Tibial artery (tissue), 4 donors: ENCODE measurements at regions not wholly inside any gene's neighbourhood (a gene's known extent, or its start where the extent isn't known, plus 50 kb on each side); places are given as distances from the start of the nearest gene placed in this dataset.

Source experiments
- DNase-seq, 2 donors: peaks; one replicate each; pipeline ENCODE4 v3.0.0-alpha.2; 2019
- H3K27ac ChIP-seq, 2 donors: fragments of 200-600 bp; sonication (generic) in 1 of 2; 1 replicate in 1 of 2; 2 replicates in 1 of 2; pipeline ENCODE4 v1.5.1; 2018 to 2019; ENCODE audit warnings: mild to moderate bottlenecking in 1 of 2
- H3K27me3 ChIP-seq, 2 donors: fragments of 200-600 bp; sonication (generic) in 1 of 2; one replicate each; pipeline versions ENCODE4 v1.5.1 to v1.6.0; 2016 to 2019
- H3K36me3 ChIP-seq, 3 donors: fragments of 200-600 bp; sonication (generic) in 2 of 3; one replicate each; pipeline ENCODE4 v1.5.1; 2016 to 2019; ENCODE audit warnings: mild to moderate bottlenecking in 2 of 3
- H3K4me1 ChIP-seq, 4 donors: fragments of 200-600 bp; sonication (generic) in 2 of 4; 1 replicate in 3 of 4; 2 replicates in 1 of 4; pipeline ENCODE4 v1.5.1; 2016 to 2019
- H3K4me3 ChIP-seq, 2 donors: fragments of 200-600 bp; sonication (generic) in 1 of 2; 1 replicate in 1 of 2; 2 replicates in 1 of 2; pipeline ENCODE4 v1.5.1; 2018 to 2019; ENCODE audit warnings: mild to moderate bottlenecking in 2 of 2
- H3K9me3 ChIP-seq, 3 donors: fragments of 200-600 bp; sonication (generic) in 1 of 3; one replicate each; pipeline ENCODE4 v1.5.1; 2016 to 2019
- intact Hi-C: fragments of 100-400 bp; cut with DNase I; formaldehyde crosslinking; loops from one replicate; pipeline ENCODE4 v1.15.0; 2023; ENCODE audit warnings: low total_unique reads
- TF ChIP-seq, protein P1 (sequence below), 2 experiments: fragments of 200-600 bp in 1 of 2; fragments of 450-650 bp in 1 of 2; IDR thresholded peaks; one replicate each; pipeline ENCODE4 v1.5.1; 2017 to 2019; ENCODE audit warnings: antibody characterized with exemption in 2 of 2, mild to moderate bottlenecking in 1 of 2, moderate library complexity in 1 of 2

DNA sequence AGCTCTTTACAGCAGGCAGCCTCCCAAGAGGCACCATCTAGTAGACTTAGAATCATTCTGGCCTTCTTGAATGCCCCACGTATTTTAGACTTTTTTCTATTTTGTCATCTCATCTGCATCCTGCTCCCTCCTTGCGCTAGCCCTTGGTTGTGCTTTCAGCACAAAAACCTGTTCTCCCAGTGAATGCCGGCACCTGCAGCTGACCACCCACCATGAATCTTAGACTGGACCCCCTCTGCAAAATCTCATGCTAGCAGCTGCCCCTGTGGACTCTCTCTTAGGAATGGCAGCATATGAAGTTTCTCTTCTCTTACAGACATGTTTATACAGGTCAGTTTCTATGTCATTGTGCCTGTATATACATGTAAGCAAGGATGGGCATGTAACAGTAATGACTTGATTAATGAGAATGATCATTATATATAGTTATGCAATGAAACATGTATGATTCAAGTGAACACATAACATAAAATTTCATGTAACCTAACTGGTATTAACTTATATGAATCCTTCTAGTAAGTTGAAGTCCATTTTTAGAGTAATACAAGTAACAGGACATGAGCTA, 159.8 kb downstream of the SUCLG1 start:
- no peaks in the 10 kb centered on the region for H3K9me3 ChIP-seq
- intact Hi-C loops, result no loop called here

DNA sequence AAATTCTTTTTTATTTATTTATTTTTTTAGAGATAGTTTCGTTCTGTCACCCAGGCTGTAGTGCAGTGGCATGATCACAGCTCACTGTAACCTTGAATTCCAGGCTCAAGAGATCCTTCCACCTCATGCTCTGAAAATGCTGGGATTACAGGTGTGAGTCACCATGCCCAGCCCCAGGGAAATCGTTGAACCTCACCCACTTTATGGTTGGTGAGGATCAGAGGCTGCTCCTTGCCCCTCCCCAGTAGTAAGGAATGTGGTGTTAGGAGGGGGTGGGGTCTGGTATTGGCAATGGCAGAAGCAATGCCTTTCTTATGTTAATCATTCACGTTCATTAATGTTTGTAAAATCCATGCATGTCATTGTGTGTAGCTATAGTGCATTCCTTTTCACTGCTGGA, 161.9 kb downstream of the SUCLG1 start:
- TF ChIP-seq, protein P1, sequence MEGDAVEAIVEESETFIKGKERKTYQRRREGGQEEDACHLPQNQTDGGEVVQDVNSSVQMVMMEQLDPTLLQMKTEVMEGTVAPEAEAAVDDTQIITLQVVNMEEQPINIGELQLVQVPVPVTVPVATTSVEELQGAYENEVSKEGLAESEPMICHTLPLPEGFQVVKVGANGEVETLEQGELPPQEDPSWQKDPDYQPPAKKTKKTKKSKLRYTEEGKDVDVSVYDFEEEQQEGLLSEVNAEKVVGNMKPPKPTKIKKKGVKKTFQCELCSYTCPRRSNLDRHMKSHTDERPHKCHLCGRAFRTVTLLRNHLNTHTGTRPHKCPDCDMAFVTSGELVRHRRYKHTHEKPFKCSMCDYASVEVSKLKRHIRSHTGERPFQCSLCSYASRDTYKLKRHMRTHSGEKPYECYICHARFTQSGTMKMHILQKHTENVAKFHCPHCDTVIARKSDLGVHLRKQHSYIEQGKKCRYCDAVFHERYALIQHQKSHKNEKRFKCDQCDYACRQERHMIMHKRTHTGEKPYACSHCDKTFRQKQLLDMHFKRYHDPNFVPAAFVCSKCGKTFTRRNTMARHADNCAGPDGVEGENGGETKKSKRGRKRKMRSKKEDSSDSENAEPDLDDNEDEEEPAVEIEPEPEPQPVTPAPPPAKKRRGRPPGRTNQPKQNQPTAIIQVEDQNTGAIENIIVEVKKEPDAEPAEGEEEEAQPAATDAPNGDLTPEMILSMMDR (IDR thresholded peaks at IDR 0.05), result no peak
- intact Hi-C loops, result no loop called here

More for the DNA sequence above, 159.8 kb downstream of the SUCLG1 start:
- DNase-seq, result no peak
- no peaks in the 10 kb centered on the region for H3K36me3 ChIP-seq
- no peak overlapping the region for H3K4me3 ChIP-seq
- TF ChIP-seq, protein P1 (IDR thresholded peaks at IDR 0.05), result no peak
- H3K4me1 ChIP-seq, result no peaks in the 10 kb centered on the region
- H3K27me3 ChIP-seq, result no peaks in the 10 kb centered on the region
- no peak overlapping the region for H3K27ac ChIP-seq

DNA sequence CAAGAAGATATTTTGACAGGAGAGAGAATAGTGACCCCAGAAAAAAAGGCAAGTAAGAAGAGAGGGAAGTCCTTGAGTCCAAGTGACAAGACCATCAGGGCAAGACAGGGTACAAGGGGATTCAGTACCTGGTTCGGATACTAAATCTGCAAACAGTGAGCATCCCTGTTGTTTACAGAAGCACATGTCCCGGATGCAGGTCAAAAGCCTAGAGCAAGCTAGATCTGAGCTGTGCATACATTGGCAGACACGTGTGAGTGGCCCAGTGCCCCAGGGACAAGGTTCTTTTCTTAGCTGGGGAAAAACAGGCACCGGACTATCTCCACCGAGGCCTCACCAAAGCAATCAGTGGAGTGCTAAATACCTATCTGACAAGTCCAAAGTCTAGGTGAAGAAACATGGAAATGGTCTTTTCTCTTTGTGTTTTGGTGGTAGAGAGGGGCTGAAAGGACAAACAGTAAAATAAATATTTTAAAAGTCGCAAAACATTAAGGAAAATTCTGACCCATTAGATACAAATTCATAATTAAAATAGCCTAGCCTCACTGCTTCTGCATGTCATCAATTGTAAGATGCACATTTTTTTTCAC, 165.2 kb downstream of the SUCLG1 start:
- intact Hi-C loops, result no loop called here
- TF ChIP-seq, protein P1 (IDR thresholded peaks at IDR 0.05), result no peak

More for the DNA sequence above, 161.9 kb downstream of the SUCLG1 start:
- DNase-seq, result no peak
- Histone ChIP-seq H3K9me3 (no peaks in the 10 kb centered on the region), H3K27me3 (no peaks in the 10 kb centered on the region), H3K36me3 (no peaks in the 10 kb centered on the region), H3K27ac (no peak overlapping the region), H3K4me1 (no peaks in the 10 kb centered on the region), H3K4me3 (no peak overlapping the region)

DNA sequence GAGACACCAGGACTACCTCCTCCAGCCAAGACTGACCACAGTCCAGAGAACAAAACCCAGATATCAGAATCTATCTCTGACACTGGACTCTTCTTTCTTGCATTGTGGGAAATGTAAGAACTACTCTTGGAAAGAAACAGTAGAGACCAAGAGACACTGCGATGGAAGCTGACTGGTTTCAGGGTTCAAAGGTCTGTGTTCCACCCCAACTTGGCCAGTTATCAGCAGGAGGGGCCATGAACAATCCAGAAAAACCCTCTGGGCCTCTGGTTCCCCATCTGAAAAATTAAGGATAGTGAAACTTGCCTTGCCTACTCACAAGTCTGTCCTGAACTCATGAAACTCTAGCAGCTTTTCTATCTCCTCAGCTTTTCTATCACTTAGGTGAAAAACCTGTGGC, 166.5 kb downstream of the SUCLG1 start:
- Histone ChIP-seq H3K4me1 (no peaks in the 10 kb centered on the region), H3K36me3 (no peaks in the 10 kb centered on the region), H3K27me3 (no peaks in the 10 kb centered on the region), H3K27ac (no peak overlapping the region), H3K9me3 (no peaks in the 10 kb centered on the region), H3K4me3 (no peak overlapping the region)
- intact Hi-C loops, result no loop called here
- TF ChIP-seq, protein P1 (IDR thresholded peaks at IDR 0.05), result no peak
- DNase-seq, result no peak

More for the DNA sequence above, 165.2 kb downstream of the SUCLG1 start:
- Histone ChIP-seq H3K4me1 (no peaks in the 10 kb centered on the region), H3K9me3 (no peaks in the 10 kb centered on the region), H3K27me3 (no peaks in the 10 kb centered on the region), H3K4me3 (no peak overlapping the region), H3K36me3 (no peaks in the 10 kb centered on the region), H3K27ac (no peak overlapping the region)
- DNase-seq, result no peak

DNA sequence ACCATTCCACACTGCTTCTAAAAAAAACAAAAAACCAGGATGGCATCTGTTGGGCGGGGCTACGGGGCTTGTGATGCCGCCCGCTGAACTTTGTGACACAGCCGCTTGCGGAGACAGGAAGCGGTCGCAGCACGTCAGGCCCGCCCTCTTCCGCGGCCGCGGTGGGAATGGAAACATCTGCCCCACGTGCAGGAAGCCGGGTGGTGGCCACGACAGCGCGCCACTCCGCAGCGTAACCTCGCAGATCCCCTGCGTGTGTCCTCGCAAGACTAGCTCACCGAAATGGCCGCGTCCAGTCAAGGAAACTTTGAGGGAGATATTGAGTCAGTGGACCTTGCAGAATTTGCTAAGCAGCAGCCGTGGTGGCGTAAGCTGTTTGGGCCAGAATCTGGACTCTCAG, 168.5 kb downstream of the SUCLG1 start:
- TF ChIP-seq, protein P1 (IDR thresholded peaks at IDR 0.05), result no peak
- no peaks in the 10 kb centered on the region for H3K4me1 ChIP-seq
- no peak overlapping the region for H3K4me3 ChIP-seq
- H3K9me3 ChIP-seq, result peaks cover 0 to 1% (median 0%) of the 10 kb centered on the region in 3 donors
- DNase-seq, result no peak
- no peaks in the 10 kb centered on the region for H3K36me3 ChIP-seq
- H3K27me3 ChIP-seq, result peaks cover 0 to 3% of the 10 kb centered on the region in 2 donors
- no peak overlapping the region for H3K27ac ChIP-seq
- intact Hi-C loops, result no loop called here
